GM08714 (cell line): ENCODE measurements at regions not wholly inside any gene's neighbourhood (a gene's known extent, or its start where the extent isn't known, plus 50 kb on each side); places are given as distances from the start of the nearest gene placed in this dataset.

Experiments used
- H3K4me3 ChIP-seq: fragments of 200-500 bp; sonication (Bioruptor generic); 2 replicates; pipeline ENCODE4 v1.5.1; 2014; ENCODE audit warnings: mild to moderate bottlenecking, low read length, inconsistent platforms
- ZNF274 ChIP-seq: IDR thresholded peaks from 2 replicates; pipeline ENCODE4 v1.6.1; 2012; ENCODE audit warnings: mild to moderate bottlenecking, low read depth, low read length

- H3K4me3 ChIP-seq = no peak overlapping the region
- no peak for TF ChIP-seq ZNF274
Measured at GRCh38 chr7:47643716-47644400, 61.9 kb upstream of the TNS3 start.

GRCh38 chr7:47640265-47640664 lies 58.4 kb upstream of the TNS3 start:
- H3K4me3 ChIP-seq = no peak overlapping the region
- no peak for TF ChIP-seq ZNF274

- no peak for TF ChIP-seq ZNF274
- no peak overlapping the region for H3K4me3 ChIP-seq
Measured at GRCh38 chr7:47639495-47640110, 57.7 kb upstream of the TNS3 start.

- H3K4me3 ChIP-seq = no peak overlapping the region
- TF ChIP-seq ZNF274 = no peak
Measured at GRCh38 chr7:47638679-47639315, 56.9 kb upstream of the TNS3 start.

- no peak overlapping the region for H3K4me3 ChIP-seq
- TF ChIP-seq ZNF274 = no peak
Measured at GRCh38 chr7:47636433-47637175, 54.7 kb upstream of the TNS3 start.

GRCh38 chr7:47636081-47636432 lies 54.1 kb upstream of the TNS3 start:
- H3K4me3 ChIP-seq = no peak overlapping the region
- TF ChIP-seq ZNF274 = no peak

- no peak for TF ChIP-seq ZNF274
- no peak overlapping the region for H3K4me3 ChIP-seq
Measured at GRCh38 chr7:47635091-47636080, 53.5 kb upstream of the TNS3 start.

GRCh38 chr7:47634273-47634672 lies 52.4 kb upstream of the TNS3 start:
- no peak overlapping the region for H3K4me3 ChIP-seq
- no peak for TF ChIP-seq ZNF274

GRCh38 chr7:47633134-47633533 lies 51.2 kb upstream of the TNS3 start:
- no peak for TF ChIP-seq ZNF274

More at GRCh38 chr7:47633134-47633533, 51.2 kb upstream of the TNS3 start:
- H3K4me3 ChIP-seq = no peak overlapping the region
